ENCODE measurements at regions not wholly inside any gene's neighbourhood (a gene's known extent, or its start where the extent isn't known, plus 50 kb on each side); places are given as distances from the start of the nearest gene placed in this dataset.

- ATAC-seq (no peak), DNase-seq (no peak)
- peaks cover 0 to 8% (median 0%) of the 10 kb centered on the region in 12 donors for H3K9me3 ChIP-seq
- H3K27ac ChIP-seq: no peak overlapping the region
- H3K4me1 ChIP-seq: no peaks in the 10 kb centered on the region
- 57 to 71% (median 69%) methylated on average over 1 of the region's 1 CpG for WGBS, 4 donors
- TF ChIP-seq POLR2A (IDR thresholded peaks at IDR 0.05): no peak
- no peak for TF ChIP-seq CTCF (IDR thresholded peaks at IDR 0.05)
- no peaks in the 10 kb centered on the region for H3K36me3 ChIP-seq
- intact Hi-C loops (cut with DNase I): no loop called here
- H3K4me3 ChIP-seq: no peak overlapping the region
- H3K27me3 ChIP-seq: no peaks in the 10 kb centered on the region
These were observed 143.7 kb upstream of the HTR1E start for GRCh38 chr6:86793649-86794048.

DNA sequence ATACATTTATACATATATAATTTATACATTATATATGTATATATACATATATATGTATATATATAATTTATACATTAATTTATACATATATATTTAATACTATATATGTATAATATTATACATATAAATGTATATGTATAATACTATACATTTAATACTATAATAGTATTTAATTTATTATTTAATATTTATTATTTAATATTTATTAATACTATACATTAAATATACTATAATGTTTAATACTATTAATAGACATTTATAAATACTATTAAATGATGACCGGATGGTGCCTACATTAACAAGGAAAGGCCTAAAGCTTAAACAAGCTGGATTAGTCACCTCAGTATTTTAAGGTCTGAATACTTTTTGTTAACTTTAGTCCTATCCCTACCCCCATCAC, 145.9 kb upstream of the HTR1E start:
- intact Hi-C loops (cut with DNase I): no loop called here
- H3K9me3 ChIP-seq: peaks cover 0 to 6% (median 0%) of the 10 kb centered on the region in 12 donors
- H3K27ac ChIP-seq: no peak overlapping the region
- TF ChIP-seq POLR2A (IDR thresholded peaks at IDR 0.05) (no peak), CTCF (IDR thresholded peaks at IDR 0.05) (no peak)
- WGBS, 4 donors: 85 to 94% (median 88%) methylated on average over 1 of the region's 1 CpG
- H3K4me1 ChIP-seq: no peaks in the 10 kb centered on the region
- no peak for ATAC-seq
- DNase-seq: no peak
- no peaks in the 10 kb centered on the region for H3K36me3 ChIP-seq
- H3K27me3 ChIP-seq: no peaks in the 10 kb centered on the region
- no peak overlapping the region for H3K4me3 ChIP-seq

GRCh38 chr6:86789779-86790411, 147.4 kb upstream of the HTR1E start:
- no peak for DNase-seq

GRCh38 chr6:86782328-86782727, 155.0 kb upstream of the HTR1E start:
- Histone ChIP-seq H3K9me3 (no peaks in the 10 kb centered on the region), H3K27me3 (no peaks in the 10 kb centered on the region), H3K36me3 (no peaks in the 10 kb centered on the region), H3K27ac (no peak overlapping the region), H3K4me3 (no peak overlapping the region), H3K4me1 (no peaks in the 10 kb centered on the region)
- ATAC-seq (no peak), DNase-seq (no peak)
- TF ChIP-seq CTCF (IDR thresholded peaks at IDR 0.05): no peak
- TF ChIP-seq POLR2A (IDR thresholded peaks at IDR 0.05): no peak
- intact Hi-C loops (cut with DNase I): no loop called here

More at GRCh38 chr6:86789779-86790411, 147.4 kb upstream of the HTR1E start:
- Histone ChIP-seq H3K27ac (no peak overlapping the region), H3K4me3 (no peak overlapping the region), H3K27me3 (no peaks in the 10 kb centered on the region), H3K4me1 (no peaks in the 10 kb centered on the region), H3K9me3 (peaks cover 0 to 6% (median 0%) of the 10 kb centered on the region in 12 donors), H3K36me3 (no peaks in the 10 kb centered on the region)
- intact Hi-C loops (cut with DNase I): no loop called here
- WGBS, 4 donors: 27 to 48% (median 41%) methylated on average over 2 of the region's 2 CpGs
- ATAC-seq: no peak
- no peak for TF ChIP-seq POLR2A (IDR thresholded peaks at IDR 0.05)
- TF ChIP-seq CTCF (IDR thresholded peaks at IDR 0.05): no peak
